ENCODE measurements at regions not wholly inside any gene's neighbourhood (a gene's known extent, or its start where the extent isn't known, plus 50 kb on each side); places are given as distances from the start of the nearest gene placed in this dataset.

DNA sequence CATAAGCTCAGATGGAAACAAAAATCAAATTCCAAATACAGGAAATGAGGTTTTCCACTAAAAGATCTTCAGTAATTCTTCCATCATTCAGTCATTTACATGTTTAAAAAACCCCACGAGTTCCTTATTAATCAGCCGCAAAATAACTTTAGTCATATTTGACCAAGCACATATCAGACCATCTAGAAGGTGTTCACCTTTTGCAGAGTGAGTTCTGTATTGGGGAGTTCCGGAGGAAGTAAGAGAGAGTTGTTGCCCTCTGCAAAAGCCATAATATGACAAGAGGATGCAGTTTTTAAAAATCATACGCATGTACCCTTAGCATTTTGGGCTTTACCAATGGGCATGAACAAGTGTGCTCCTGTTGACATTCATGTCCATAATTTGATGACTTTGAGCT lies 61.6 kb downstream of the CCR1 start:
- DNase-seq, result no peak

DNA sequence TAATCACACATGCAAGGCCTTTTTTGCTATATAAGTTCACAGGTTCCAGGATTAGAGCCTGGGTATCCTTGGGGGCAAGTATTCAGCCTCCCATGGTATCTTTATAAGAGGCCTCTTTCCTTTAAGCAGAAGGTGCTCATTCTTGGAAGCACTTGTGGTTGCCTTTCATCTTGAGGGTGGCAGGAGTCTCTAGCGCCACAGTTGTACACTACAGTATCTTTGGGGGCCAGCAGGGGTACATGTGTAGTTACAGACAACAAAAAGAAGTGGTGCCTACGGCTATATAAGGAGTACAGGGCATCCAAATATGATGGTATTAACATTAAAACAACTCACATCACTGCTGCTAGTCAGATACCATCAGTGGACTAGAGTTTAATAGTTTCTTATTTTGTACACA lies 62.1 kb downstream of the CCR1 start:
- no peak for DNase-seq

DNA sequence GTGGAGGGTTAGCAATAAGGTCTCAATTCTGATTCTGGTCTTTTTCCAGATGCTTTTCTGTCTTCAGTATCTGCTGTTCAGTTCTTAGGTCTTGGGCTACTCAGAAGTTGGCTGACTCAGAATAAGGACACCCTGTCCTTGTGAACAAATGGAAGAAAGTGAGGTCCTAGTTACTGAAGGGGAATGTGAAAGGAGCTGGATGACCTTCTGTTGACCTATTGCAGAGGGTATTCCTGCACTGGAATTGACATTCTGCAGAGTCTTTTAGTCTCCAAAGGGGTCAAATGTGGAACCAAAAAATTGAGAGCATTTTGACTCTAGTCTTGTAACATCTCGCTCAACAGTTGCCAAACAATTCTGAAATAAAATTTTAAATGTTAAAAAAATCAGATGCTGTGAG lies 63.0 kb downstream of the CCR1 start:
- DNase-seq, result no peak

GRCh38 chr3:46143951-46144473 lies 64.1 kb downstream of the CCR1 start:
- DNase-seq, result no peak

- no peak for DNase-seq
Measured at GRCh38 chr3:46141813-46142212, 66.3 kb downstream of the CCR1 start.

DNA sequence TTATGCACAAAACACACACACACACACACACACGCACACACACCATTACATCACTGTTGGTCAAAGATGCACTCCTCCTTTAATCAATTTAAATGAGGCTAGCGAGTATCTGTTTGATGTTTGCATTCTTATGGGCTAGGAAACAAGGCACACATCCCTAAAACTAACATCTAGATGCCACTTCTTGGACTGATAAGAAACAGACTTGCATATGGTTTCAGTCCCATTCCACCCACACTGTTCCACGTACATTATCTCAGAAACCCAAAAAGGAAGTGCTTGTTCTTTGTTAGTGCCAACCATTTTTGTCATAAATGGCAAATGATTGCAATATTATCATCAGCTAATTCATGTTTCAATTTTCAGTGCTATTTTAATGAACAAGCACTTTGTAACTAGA lies 69.5 kb downstream of the CCR1 start:
- no peak for DNase-seq

DNA sequence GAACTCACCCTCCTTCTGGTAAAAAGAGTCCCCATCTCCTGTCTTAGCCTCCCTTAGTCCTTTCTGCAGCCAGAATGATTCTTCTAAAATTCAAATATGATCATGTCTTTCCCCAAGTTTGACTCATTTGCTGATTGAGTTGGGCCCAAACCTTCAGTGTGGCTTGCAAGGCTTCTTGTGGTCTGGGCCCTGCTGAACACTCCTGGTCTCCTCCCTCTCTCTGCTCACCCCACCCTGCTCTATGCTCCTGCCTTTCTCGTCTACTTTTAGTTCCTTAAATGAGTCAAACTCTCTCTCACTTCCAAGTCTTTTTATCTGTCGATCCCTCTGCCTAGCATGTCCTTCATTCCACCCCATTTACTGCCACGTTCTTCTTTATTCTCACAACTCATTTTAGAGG lies 72.6 kb downstream of the CCR1 start:
- DNase-seq, result no peak

DNA sequence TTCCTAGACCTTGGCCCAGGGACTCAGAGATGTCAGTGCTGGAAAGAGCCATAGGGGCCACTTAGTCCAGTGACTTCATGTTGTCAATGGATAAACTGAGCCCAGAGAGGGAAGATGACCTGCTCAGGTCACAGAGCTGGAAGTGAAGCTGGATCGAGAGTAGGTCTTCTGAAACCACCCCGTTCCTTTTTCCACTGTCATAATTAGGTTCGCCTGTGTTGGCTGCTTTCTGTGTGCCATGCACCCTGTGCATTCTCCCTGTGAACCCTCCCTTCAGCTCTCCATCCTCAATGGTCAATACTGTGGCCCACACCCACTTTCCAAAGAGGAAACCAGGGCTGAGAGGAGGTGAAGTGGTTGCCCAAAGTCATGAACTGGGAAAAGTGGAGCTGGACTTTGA lies 74.8 kb downstream of the CCR1 start:
- DNase-seq, result no peak

DNA sequence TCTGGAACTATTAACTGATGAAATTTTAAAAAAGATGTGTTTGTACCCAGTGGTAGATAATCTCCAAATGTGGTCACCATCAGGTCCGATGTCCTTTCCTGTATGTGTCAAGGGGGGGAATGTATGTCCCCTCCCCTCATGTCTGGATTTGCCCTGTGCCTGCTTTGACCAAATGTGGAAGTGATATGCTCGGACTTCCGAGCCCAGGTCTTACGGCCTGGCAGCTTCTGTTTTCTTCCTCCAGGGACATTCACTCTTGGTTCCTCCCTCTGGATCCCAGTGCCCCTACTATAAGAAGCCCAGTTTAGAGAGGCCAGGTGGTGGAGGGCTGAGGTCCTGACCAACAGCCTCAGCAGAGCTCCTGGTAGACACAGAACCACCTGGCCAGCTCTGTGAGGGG lies 75.5 kb downstream of the CCR1 start:
- DNase-seq, result no peak

- DNase-seq, result no peak
Measured at GRCh38 chr3:46131884-46132450, 76.1 kb downstream of the CCR1 start.

DNA sequence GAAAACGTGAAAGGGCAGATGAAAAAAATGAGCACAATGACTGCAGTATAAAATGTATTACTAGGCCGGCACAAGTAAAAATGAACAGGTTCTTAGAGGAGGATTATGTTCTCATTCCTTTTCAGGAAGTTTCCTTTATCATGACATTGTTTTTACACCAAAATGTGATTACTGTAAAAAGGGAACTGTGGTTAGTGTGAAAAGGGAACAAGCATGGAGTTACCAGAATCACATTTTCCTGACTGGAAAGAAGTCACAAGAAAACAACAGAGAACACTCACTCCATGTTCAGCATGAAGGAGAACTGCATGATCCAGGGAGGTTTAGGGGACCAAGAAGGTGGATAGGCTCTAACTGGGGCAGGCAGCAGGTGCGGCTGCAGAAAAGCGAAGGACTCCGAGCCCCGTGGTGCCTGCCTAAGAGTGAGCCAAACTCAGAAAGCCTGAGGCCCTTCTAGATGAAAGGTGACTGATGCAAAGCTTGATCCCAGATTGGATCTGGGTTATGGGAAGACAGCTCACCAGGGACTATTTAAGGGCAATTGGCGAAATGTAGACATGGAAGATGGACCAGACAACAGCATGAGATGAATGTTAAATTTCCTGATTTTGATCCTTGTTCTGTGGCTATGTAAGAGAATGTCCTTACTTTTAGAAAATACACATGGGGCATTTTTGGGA lies 77.3 kb downstream of the CCR1 start:
- no peak for DNase-seq

GRCh38 chr3:46129588-46130272 lies 78.4 kb downstream of the CCR1 start:
- no peak for DNase-seq

- no peak for DNase-seq
Measured at GRCh38 chr3:46127503-46127902, 80.6 kb downstream of the CCR1 start.

GRCh38 chr3:46124216-46125177 lies 83.6 kb downstream of the CCR1 start:
- DNase-seq, result no peak

DNA sequence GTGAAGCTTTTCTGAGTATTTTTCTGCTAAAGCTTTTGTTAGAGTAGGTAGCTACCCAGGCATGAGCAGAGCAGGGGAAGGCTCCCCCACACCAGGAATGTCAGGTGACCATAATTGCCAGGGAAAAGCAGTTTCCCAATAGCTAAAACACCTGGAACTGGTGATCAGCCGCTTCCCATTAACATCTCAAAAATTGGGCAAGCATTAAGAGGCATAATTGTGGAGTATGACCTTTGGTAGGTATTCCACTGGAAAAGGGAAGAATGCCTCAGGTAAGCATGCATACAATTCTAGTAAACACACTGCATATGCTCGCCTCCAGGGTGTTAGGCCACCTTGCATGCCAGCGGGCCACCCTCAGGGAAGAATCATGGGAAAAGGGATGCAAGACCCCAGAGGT lies 84.5 kb downstream of the CCR1 start:
- DNase-seq, result no peak

DNA sequence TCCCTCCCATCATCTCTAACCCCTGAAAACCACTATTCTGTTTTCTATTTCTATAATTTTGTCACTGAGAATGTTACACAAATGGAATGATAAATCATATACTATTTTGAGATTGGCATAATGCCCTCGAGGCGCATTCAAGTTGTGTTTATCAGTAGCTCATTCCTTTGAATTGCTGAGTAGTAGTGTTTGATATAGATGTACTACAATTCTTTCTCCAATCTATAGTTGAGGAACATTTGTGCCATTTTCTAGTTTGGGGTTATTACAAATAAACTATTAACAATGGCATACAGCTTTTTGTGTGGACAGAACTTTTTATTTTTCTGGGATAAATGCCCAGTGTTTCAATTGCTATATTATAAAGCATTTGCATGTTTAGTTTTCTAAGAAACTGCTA lies 86.0 kb downstream of the CCR1 start:
- DNase-seq, result no peak

DNA sequence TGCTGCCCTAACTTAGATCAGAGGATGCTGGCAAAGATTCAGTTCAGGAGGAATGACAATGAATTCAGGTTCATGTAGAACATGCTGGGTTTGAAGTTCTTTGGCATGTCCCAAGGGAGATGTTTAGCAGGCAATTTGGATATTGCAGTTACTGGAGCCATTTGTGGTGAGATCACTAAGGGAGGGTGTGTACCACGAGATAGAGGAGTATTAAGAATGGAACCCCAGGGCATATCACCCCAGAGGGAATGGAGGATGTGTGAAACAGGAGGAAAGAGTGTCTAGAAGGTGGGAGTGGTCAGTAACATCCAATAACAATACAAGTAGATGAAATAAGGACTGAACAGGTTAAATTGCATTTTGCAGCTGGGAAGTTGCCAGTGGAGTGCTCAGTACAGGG lies 87.1 kb downstream of the CCR1 start:
- no peak for DNase-seq

DNA sequence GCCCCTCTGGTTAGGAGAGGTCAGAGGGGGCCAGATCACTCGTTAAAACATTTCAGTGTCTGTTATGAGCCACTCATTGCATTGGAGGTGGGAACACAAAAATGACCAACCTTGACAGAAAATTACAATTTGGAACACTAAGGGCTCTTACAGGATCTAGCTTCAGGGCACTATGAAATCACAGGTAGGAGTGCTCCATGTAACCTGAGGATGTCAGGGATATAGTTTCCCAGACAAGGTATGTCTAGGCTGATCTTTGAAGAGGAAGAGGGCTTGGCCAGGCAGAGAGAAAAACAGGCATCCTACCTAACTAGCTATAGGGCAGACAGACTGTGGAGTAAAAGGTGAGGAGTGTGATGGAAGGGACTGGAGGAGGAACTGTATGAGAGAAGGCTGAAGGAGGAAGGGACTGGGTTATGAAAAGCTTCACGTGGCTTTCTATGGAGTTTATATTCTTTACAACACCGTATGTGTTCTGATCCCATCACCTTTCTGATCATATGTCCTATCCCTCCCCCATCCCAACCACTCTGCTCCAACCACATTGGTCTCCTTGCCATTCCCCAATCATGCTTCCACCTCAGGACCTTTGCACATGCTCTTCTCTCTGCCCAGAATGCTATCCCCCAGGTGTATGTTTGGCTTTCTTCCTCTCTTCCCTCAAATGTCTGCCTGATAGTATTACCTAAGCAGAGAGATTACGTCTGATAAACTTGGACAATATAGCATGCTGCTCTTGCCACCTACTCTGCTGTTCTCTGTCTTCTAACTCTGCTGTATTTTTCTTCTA lies 88.2 kb downstream of the CCR1 start:
- DNase-seq, result no peak

- no peak for DNase-seq
Measured at GRCh38 chr3:46119253-46119652, 88.9 kb downstream of the CCR1 start.

GRCh38 chr3:46116996-46117395 lies 89.7 kb upstream of the XCR1 start:
- DNase-seq, result no peak

DNA sequence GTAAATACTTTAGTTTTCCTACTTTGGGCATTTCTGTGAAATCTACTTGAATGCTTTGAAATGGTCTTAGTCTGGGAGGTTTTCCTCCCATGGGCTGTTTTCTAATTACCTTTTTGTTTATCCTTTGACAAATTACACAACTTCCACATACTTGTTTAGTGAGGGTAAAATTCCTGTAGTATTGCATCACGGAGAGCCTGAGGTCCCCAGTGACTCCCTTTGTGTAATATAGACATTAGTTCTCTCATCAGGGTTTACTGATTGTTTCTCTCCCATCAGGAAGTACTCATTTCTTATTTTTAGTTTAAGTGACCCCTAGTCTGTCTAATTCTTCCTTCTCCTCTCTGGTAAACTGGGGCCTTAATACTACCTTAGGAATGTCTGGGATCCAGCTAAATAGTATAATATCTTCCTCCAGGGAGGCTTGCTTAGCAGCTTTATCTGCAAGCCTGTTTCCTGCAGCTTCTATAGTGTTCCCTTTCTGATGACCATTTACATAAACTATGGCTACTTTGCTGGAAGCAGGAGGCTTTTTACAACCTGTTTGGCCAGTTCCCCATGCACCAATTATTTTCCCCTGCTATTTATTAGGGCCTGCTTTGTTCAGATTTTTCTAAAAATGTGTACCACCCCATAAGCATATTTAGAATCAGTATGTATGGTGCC lies 87.2 kb upstream of the XCR1 start:
- DNase-seq, result no peak

Data from muscle of arm (tissue), 1 donor.